HG03280 (cell line): ENCODE measurements at regions not wholly inside any gene's neighbourhood (a gene's known extent, or its start where the extent isn't known, plus 50 kb on each side); places are given as distances from the start of the nearest gene placed in this dataset.
A peak's percentile ranks its signal among the peaks of the same experiment; 100 is the strongest.
"Not testable (repeated sequence)": the region's sequence is repeated elsewhere in the genome, so short reads cannot be mapped to it uniquely, and the experiment has no call there.

ENCODE experiments used
- ATAC-seq: cut with Tn5 transposase; IDR thresholded peaks from one replicate; pipeline ENCODE4 v1.9.1; 2021; ENCODE audit warnings: mild to moderate bottlenecking, moderate library complexity; ENCODE audit not compliant: unreplicated experiment

DNA sequence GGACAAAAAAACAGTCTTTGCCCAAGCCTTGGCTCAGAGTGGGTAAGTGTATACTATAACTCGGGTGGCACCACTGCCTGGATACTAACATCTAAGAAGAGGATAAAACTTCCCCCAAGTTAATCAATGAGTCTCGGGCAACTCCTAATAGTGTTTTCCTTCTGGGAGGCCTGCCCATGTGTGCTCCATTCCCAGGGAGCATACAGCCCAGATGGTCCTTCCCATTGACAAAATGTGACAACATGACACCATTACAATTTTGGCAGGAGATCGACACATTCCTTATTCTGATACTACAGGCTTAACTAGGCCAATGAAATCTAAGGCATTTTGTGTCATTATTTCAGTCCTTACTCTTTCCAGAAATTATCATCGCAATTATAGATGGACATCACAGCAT is 52.7 kb upstream of the CRIM1 start:
- no peak for ATAC-seq

DNA sequence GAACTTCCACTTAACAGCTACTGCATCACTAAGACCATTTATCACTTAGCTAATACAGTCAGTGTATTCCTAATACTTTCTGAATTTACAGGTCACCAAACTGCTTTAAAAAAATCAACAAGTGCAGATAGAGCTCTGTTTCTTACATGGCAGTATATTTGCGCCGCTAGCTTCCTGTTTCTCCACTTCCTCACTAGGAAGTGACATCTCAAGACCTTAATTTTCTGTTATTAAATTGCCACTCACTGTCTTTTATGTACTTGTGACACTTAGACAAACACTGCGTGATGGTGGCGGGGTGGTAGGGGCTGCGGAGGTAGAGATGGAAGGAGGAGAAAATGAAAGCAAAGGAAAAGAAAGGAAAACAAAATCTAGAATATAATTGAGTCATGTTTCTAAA is 53.7 kb upstream of the CRIM1 start:
- ATAC-seq, result no peak

DNA sequence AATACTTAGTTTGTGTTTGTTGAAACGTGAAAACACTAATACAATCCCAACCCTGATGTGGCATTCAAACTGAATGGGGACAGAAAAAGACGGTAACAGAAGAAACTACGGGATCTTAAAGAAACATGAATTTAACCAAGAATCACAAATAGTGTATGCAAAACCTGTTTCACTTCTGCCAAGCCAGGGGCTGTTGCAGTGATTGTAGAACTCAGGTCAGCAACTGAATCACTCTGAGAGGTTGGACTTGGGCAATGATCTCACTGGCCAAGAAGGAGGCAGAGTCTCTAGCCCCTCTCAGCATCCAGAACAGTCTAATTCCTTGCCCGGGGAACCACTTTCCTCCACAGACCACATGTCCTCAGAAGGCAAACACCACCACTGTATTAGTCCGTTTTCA is 54.9 kb upstream of the CRIM1 start:
- no peak for ATAC-seq

GRCh38 chr2:36296798-36297197 is 58.8 kb upstream of the CRIM1 start:
- ATAC-seq, result no peak

- ATAC-seq, result no peak
Measured at GRCh38 chr2:36294316-36294721, 61.3 kb upstream of the CRIM1 start.

GRCh38 chr2:36290306-36290856 is 65.2 kb upstream of the CRIM1 start:
- ATAC-seq, result no peak

- no peak for ATAC-seq
Measured at GRCh38 chr2:36289731-36290130, 65.8 kb upstream of the CRIM1 start.

- no peak for ATAC-seq
Measured at GRCh38 chr2:36287363-36288275, 68.0 kb upstream of the CRIM1 start.

DNA sequence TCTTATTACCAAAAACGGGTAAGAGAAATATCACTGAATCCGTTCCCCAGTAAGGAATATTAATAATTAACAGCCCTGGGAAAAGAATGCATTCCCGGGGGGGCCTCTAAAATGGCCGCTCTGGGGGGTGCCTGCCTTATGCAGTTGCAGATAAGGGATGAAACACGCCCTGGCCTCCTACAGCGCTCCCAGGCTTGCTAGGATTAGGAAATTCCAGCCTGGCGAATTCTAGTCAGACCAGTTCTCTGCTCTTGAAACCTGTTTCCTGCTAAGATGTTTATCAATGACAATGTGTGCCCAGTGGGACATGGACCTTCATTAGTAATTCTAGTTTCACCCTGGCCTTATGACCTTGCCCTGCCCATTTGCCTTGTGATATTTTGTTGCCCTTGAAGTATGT is 76.1 kb upstream of the CRIM1 start:
- not testable (repeated sequence) for ATAC-seq

GRCh38 chr2:36277881-36278523 is 77.6 kb upstream of the CRIM1 start:
- no peak for ATAC-seq

GRCh38 chr2:36277146-36277808 is 78.3 kb upstream of the CRIM1 start:
- no peak for ATAC-seq

- no peak for ATAC-seq
Measured at GRCh38 chr2:36271266-36271665, 84.3 kb upstream of the CRIM1 start.

GRCh38 chr2:36270758-36271157 is 84.8 kb upstream of the CRIM1 start:
- ATAC-seq, result no peak

DNA sequence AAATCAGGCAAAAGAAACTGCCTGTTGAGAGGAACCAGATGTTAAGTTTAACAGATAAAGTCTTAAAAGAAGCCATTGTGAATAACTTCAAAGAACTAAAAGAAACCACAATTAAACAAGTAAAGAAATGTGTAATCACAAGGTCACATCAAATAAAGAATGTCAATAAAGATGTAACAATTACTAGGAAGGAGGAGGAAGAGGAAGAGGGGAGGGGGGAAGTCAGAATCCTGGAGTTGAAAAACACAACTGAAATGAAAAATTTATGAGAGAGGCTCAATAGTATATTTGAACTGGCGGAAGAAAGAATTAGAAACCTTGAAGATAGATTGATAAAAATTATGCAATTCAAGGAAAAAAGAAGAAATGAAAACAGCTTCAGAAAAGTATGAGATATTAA is 88.4 kb upstream of the CRIM1 start:
- no peak for ATAC-seq

DNA sequence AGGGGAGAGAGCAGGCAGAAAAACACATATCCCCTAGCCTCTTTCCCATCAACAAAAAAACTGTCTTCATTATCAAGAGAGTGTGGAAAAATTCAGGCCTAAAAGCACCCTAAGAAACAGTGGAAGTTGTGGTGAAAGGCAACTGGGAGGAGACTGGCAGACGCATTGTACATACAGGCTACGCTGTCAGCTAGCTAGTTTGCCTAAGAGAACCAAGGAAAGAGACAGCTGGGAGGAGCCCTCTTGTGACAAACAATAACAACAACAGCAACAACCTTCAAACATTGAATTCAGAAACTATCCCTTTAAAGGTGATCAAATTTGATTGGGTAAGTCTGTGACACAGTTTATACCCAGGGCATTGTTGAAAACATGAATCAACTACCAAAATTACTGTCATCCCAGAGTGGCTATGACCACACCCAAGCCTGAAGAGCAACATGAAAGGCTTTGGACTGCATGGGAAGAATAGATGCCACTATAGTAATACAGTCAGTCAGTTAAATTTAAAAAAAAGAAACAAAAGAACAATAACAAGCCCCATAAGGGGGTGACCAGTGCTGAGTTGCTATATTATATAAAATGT is 88.9 kb upstream of the CRIM1 start:
- ATAC-seq, result no peak

- no peak for ATAC-seq
Measured at GRCh38 chr2:36262581-36262980, 93.0 kb upstream of the CRIM1 start.

DNA sequence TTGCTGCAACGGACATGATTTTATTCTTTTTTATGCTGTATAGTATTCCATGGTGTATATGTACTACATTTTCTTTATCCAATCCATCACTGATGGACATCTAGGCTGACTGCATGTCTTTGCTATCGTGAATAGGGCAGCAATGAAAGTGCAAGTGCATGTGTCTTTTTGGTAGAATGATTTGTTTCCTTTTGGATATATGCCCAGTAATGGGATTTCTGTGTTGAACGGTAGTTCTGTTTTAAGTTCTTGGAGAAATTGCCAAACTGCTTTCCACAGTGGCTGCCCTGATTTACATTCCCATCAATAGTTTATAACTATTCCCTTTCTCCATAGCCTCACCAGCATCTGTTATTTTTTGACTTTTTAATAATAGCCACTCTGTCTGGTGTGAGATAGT is 99.7 kb upstream of the CRIM1 start:
- ATAC-seq, result no peak

- ATAC-seq, result no peak
Measured at GRCh38 chr2:36253086-36253485, 102.5 kb upstream of the CRIM1 start.

DNA sequence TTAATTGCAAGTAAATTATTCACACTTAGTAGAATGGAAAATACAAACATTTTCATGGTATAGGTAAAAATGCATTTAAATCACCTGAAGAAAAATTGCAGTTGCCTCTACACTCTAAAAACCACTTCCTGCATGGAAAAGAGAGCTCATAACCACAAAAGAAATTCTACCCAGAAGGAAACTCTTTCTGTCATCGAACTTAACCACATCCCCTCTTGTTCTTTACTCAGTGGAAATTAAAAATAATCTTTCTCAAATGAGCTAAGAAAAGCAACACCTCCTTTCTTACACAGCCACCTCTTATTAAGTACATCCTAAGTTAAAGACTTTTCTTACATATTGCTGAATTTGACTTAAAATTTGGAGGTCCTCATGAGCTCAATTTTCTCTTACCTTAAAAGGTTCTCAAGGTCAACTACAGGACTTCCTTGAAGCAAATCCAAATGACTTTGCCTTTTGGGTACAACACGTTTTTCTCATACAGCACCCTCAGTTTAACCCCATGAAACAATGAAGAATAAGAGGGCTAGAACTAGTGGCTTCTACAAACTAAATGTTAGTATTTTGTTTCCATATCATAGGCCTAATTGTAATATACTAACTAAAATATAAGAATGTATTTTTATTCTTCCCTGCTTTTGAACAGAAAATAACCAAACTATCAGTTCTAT is 109.1 kb upstream of the CRIM1 start:
- peak; percentile 61 for ATAC-seq

DNA sequence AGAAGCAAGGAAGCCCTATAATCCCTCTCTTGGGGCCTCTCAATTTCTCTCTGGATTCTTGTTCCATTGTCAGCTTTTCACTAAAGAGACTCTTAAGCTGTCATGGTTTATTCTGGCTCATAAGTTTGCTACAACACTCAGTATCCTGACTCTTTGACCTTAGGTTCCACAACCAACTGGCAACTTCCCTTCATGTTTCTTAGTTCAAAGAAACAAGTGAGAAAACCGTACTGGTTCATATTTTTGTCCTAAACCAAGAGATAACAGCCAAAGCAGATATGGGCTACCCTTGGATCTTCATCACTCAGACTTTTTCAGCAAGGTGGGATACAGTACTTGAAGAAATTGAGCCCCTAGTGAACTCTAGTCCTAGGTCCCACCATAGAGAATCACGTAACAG is 109.9 kb upstream of the CRIM1 start:
- no peak for ATAC-seq

GRCh38 chr2:36238106-36238505 is 117.5 kb upstream of the CRIM1 start:
- no peak for ATAC-seq
